ENCODE measurements at regions not wholly inside any gene's neighbourhood (a gene's known extent, or its start where the extent isn't known, plus 50 kb on each side); places are given as distances from the start of the nearest gene placed in this dataset.

- no peak for TF ChIP-seq GATA3 (IDR thresholded peaks at IDR 0.05; ENCODE audit: low read depth, low read length)
- no peak for TF ChIP-seq GATA2 (IDR thresholded peaks at IDR 0.05; ENCODE audit: low read depth, low read length)
Measured at GRCh38 chr13:87093399-87093798, 577.8 kb upstream of the SLITRK5 start.
